Stimulated activated CD8-positive, alpha-beta memory T cell treated with anti-CD3 and anti-CD28 coated beads, Interleukin-2, amount 100 ng/mL, for 1 hour (primary cell): ENCODE measurements at regions not wholly inside any gene's neighbourhood (a gene's known extent, or its start where the extent isn't known, plus 50 kb on each side); places are given as distances from the start of the nearest gene placed in this dataset.

Experiments
- DNase-seq, 2 donors: peaks; one replicate each; pipeline ENCODE4 v3.0.0-alpha.2; 2020; ENCODE audit warnings: low read depth in 2 of 2

GRCh38 chr22:48867891-48868290 is 959.8 kb downstream of the BRD1 start:
- no peak for DNase-seq

- no peak for DNase-seq
Measured at GRCh38 chr22:48866906-48867681, 960.6 kb downstream of the BRD1 start.

DNA sequence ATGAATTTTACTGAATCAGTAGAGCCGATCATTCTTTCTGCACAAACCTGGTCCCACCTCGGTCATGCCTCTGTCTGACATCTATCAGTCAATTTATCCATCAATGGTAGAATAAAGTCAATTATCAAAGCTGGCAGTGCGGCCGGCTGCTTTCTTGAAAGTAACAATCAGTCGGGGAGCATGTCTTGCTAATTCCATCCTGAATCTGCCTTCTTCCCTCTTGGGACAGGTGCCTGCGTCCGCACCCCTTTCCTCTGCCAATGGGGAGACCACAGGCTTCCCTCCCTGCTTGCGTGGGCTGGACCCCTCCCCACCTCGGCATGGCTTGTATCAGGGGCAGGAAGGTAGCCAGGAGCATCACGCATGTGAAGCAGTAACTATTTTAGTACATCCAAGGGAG is 962.9 kb downstream of the BRD1 start:
- DNase-seq, result no peak

DNA sequence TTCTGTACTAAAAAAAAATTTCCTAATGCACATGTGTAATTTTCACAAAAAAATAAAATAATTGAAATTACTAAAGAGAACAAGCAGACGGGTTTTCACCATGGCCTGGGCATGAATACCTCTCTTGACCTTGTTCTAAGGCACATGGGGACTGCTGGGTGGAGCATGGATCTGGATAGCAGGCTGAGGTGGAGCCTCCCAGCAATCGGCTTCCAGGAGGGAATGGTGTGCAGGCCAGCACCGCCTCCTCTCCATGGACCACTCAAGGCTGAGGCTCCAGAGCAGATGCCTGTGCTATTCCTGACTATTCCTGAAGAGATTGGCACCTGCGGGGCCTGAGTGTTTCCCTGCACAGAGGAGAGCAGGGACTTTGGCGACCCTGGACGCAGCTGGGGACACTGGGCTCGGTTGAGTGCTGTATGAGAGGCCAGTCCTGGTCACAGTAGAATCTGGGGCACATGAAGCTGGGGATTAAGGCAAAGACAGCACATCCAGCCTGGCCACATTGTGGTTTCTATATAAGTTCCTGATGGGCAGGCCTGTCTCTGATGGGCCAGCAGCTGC is 963.6 kb downstream of the BRD1 start:
- no peak for DNase-seq

DNA sequence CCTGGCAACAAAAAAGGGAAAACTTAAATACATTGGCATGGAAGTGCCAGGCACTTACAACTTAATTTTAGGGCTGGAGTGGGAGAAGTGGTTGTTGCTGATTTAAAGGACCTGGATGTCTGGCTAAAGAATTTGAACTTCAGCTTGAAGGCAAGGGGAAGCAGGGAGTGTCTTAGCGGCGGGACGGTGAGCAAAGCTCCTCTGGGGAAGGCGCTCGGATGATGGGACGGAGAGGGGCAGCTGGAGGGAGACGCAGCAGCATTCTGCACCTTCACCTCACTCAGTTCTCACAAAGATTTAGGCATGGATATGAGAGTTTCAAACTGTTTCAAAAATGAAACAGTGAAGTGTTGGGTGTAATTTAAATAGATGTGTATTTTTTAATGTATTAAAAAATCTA is 967.1 kb downstream of the BRD1 start:
- no peak for DNase-seq

- no peak for DNase-seq
Measured at GRCh38 chr22:48858856-48859255, 968.8 kb downstream of the BRD1 start.

DNA sequence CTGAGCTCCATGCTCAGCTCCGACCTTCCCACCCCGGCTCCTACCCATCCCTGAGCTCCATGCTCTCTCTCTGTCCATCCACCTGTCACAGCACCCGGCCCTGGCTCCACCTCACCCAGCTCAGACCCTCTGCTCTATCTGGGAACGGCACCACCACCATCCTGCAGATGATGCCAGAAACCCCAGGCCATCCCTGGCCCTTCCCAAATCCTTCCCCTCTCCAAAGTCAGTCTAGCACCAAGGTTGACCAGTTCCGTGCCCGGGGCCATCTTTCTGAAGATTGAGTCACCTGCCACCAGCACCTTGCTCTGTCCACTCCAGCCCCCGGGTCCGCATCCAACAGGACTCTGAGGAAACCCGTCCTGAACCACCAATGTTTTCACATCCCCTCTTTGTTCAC is 969.6 kb downstream of the BRD1 start:
- no peak for DNase-seq

- no peak for DNase-seq
Measured at GRCh38 chr22:48857202-48857805, 970.4 kb downstream of the BRD1 start.

DNA sequence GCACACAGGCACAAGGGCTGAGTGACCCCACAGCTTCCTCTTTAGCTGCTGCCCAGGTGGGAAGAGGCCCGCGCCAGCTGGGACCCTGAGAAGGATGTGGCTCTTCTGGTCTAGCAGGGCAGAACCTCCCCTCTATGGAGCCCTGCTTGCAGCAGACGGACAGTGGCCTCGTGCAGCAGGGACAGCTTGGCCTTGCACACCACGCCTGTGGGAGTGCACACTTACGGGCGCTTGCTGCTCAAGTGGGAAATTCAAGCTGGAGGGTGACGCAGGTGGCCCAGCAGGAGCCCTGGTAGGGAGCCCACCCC is 971.4 kb downstream of the BRD1 start:
- DNase-seq, result no peak

GRCh38 chr22:48855593-48856307 is 971.9 kb downstream of the BRD1 start:
- DNase-seq, result no peak

DNA sequence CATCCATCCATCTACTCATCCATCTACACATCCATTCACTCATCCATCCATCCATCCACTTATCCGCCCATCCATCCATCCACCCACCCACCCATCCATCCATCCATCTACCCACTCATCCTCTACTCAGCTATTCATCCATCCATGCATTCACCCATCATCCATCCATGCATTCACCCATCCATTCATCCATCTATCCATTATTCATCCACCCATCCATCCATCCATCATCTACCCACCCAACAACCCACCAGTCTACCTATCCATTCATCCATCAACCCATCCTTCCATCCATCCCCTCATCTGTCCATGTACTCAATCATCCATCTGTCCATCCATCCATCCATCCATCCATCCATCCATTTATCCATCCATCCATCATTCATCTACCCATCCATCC is 972.7 kb downstream of the BRD1 start:
- DNase-seq, result no peak

DNA sequence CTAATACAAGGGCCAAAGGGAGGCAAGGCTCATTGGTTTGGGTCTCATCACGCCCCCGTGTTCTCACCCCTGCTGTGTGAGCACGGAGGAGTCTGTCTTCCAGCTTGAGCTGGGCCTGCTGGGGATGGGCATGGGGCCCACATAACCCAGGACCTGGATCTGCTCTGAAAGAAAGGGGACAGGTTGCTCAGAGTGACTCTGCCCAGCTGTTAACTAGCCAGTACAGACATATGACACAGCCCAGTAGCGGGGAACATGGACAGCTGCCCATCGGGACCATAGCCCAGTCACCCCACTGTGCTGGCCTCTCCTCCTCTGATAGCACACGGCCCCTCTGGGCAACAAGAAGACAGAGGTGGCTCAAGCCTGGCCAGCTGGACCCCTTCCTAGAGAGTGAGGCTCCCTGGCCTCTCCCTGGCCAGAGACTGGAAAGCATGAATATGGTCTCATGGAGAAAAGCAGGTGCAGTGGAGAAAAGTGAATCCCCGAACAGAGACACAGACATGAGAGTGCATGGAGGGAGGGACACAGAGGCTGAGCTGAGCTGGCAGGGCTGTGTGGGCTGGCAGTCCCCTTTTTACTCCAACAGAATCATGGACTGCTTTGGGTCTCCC is 973.9 kb downstream of the BRD1 start:
- DNase-seq, result no peak

GRCh38 chr22:48851933-48852549 is 975.6 kb downstream of the BRD1 start:
- no peak for DNase-seq

DNA sequence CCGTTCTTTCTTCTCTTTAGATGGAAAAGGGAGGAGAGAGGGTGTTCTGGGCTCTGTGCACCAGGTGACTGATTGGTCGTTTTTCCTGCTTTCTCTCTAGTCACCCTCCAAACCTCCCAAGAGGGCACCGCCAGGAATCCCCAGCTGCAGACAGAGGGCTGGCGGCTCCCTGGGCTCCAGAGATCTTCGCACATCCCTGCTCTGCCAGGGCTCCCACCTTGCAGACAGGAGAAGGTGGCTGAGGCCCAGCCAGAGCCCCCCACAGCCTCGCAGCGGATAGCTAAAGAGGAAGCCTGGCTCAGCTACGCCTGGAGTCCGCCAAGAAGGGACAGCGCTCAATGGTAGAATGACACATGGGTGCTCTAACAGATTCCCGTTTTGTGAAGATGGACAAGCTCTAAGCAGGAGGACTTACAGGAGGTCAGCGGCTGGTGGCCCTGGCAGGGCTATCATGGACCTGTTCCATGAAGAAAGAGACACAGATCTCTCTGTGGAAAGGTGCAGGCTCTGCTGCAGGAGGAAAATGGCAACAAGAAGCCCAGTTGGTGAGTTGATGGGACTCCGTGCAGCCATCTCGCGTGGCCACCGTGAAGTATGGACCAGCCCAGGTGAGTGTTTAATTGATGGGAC is 976.9 kb downstream of the BRD1 start:
- no peak for DNase-seq

GRCh38 chr22:48849963-48850657 is 977.6 kb downstream of the BRD1 start:
- no peak for DNase-seq

- no peak for DNase-seq
Measured at GRCh38 chr22:48849219-48849912, 978.3 kb downstream of the BRD1 start.

DNA sequence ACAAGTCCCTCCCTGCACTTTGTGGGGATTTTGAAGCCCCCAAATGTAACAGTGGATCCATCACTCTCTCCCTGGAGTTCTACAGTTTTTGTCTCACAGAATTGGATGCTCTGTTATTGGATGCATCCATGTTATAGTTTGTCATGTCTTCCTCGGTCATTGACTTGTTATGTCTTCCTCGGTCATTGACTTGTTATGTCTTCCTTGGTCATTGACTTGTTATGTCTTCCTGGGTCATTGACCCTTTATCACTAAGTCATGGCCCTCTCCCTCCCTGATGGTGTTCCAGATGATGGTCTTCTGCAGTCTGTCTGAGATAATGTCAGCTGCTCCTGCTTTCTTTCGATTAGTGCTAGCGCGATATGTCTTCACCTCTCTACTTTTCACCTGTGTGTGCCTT is 981.5 kb downstream of the BRD1 start:
- no peak for DNase-seq

DNA sequence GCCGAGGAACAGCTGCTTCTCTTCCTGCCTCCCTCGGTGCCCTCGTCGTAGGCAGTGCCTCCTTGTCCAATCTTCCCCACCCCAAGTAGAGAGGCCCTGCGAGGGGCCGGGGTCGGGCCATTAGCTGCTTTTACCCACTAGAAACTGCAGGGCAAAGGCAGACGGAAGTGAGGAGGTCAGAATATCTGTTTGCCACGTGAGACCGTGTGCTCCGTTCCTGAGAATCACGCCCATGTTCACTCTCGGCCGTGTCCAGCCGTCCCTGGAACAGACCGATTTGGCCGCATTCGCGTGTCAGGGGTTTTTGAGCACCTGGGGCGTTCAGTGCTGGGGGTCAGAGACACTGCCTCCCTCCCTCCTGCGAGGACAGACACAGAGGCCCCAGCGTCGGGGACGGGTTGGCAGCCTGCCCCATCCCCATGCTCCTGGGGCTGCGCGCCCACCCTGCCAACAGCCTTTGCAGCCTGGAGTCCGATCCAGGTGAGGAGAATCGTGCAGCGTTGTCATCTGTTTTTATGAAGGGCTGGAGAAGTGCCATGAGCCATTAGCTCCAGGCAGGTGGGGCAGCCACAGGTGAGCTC is 982.2 kb downstream of the BRD1 start:
- no peak for DNase-seq

- DNase-seq, result no peak
Measured at GRCh38 chr22:48844056-48844675, 983.5 kb downstream of the BRD1 start.
